ENCODE measurements at regions not wholly inside any gene's neighbourhood (a gene's known extent, or its start where the extent isn't known, plus 50 kb on each side); places are given as distances from the start of the nearest gene placed in this dataset.

DNA sequence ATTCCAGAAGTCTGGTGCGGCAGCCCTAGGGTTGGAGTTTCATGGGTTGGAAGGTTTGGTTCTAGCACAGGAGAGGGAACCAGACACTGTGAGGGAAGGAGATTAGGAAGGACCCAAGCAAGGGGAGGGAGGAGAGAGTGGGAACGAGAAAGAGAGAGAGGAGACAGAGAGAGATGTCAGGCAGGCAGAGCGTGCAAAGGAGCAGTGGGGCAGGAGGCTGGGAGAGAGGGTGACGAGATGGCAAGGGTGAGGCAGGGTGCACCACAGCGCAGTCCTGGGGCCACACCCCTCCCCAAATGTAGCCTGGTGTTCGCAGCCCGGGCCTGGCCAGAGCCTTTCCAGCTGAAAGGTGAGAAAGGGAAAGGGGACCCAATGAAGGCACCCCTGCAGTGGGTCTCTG, 162.9 kb upstream of the TLE3 start:
- H3K27ac ChIP-seq = no peak overlapping the region
- H3K4me1 ChIP-seq = peaks cover 53% of the 10 kb centered on the region
- no peak overlapping the region for H3K4me3 ChIP-seq
- no peak for ATAC-seq
- H3K27me3 ChIP-seq (ENCODE audit: low read depth) = no peaks in the 10 kb centered on the region
- DNase-seq = no peak
- intact Hi-C loops (cut with DNase I) = no loop called here
- no peaks in the 10 kb centered on the region for H3K9me3 ChIP-seq
- H3K36me3 ChIP-seq = no peaks in the 10 kb centered on the region
- TF ChIP-seq, protein P1, sequence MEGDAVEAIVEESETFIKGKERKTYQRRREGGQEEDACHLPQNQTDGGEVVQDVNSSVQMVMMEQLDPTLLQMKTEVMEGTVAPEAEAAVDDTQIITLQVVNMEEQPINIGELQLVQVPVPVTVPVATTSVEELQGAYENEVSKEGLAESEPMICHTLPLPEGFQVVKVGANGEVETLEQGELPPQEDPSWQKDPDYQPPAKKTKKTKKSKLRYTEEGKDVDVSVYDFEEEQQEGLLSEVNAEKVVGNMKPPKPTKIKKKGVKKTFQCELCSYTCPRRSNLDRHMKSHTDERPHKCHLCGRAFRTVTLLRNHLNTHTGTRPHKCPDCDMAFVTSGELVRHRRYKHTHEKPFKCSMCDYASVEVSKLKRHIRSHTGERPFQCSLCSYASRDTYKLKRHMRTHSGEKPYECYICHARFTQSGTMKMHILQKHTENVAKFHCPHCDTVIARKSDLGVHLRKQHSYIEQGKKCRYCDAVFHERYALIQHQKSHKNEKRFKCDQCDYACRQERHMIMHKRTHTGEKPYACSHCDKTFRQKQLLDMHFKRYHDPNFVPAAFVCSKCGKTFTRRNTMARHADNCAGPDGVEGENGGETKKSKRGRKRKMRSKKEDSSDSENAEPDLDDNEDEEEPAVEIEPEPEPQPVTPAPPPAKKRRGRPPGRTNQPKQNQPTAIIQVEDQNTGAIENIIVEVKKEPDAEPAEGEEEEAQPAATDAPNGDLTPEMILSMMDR (IDR thresholded peaks at IDR 0.05) = no peak

DNA sequence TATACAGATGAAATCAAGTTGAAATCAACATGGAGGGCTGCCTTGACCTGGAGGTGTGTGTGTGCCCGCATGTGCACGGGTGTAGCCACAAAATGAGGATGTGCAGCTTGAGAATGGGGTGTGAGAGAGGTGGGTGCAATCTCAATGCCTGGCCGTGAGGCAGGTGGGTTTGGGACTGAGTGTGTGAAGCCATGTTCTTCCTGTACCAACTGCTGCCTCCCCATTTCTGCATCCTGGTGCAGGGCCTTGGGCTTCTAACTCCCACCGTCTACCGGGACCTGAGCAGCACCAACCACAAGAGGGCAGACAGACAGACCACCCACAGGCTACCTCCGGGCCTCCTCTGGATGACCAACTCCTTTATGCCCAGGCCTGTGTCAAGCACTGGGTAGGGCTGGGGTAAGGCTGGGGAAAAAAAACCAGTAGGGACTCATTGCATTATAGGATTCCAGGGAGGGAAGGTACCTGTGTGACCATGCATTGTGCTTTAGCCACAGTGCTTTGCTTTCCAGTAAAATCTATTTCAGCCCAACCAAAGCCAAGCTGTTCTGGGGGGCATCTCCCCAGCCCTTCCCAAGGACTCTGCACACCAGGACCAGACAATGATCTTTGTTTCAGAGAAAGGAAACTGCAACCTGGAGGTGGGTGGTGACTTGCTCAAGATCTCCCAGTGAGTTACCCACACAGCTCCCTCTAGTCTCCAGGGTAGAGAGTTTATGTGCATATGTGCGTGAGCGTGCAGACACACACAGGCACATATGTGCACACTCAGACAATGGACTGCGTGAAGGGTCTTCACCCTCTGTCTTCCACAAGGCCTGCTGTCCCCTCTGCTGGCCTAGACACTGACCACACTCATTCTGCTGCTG, 162.2 kb upstream of the TLE3 start:
- H3K36me3 ChIP-seq = no peaks in the 10 kb centered on the region
- H3K27ac ChIP-seq = no peak overlapping the region
- DNase-seq = no peak
- H3K9me3 ChIP-seq = no peaks in the 10 kb centered on the region
- peaks cover 46% of the 10 kb centered on the region for H3K4me1 ChIP-seq
- intact Hi-C loops (cut with DNase I) = no loop called here
- no peak for ATAC-seq
- H3K27me3 ChIP-seq (ENCODE audit: low read depth) = no peaks in the 10 kb centered on the region
- H3K4me3 ChIP-seq = no peak overlapping the region
- TF ChIP-seq, protein P1 (IDR thresholded peaks at IDR 0.05) = no peak

DNA sequence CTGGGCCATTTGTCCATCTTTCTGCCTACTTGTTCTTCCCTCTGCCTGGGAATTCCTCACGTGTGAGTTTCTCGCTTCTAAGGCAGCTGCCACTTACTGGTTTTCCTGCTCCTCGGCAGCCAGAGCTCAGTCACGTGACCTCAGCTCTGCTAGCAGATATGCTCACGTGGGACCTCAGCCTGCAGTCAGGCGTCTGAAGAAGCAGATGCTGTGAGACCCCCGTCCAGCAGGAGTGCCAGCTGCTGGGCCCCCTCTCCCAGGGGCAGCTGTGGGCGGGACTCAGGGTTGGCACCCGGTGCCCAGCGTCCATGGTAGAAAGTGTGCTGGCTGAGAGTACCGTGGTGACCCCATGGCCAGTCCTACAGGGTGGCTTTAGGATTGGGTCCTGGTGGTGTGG, 161.3 kb upstream of the TLE3 start:
- TF ChIP-seq, protein P1 (IDR thresholded peaks at IDR 0.05) = no peak
- ATAC-seq (peak; percentile 52 to 68), DNase-seq (peak; percentile 83)
- H3K27me3 ChIP-seq (ENCODE audit: low read depth) = no peaks in the 10 kb centered on the region
- no peak overlapping the region for H3K4me3 ChIP-seq
- intact Hi-C loops (cut with DNase I) = no loop called here
- H3K36me3 ChIP-seq = no peaks in the 10 kb centered on the region
- no peak overlapping the region for H3K27ac ChIP-seq
- no peaks in the 10 kb centered on the region for H3K9me3 ChIP-seq
- peaks cover 38% of the 10 kb centered on the region for H3K4me1 ChIP-seq

DNA sequence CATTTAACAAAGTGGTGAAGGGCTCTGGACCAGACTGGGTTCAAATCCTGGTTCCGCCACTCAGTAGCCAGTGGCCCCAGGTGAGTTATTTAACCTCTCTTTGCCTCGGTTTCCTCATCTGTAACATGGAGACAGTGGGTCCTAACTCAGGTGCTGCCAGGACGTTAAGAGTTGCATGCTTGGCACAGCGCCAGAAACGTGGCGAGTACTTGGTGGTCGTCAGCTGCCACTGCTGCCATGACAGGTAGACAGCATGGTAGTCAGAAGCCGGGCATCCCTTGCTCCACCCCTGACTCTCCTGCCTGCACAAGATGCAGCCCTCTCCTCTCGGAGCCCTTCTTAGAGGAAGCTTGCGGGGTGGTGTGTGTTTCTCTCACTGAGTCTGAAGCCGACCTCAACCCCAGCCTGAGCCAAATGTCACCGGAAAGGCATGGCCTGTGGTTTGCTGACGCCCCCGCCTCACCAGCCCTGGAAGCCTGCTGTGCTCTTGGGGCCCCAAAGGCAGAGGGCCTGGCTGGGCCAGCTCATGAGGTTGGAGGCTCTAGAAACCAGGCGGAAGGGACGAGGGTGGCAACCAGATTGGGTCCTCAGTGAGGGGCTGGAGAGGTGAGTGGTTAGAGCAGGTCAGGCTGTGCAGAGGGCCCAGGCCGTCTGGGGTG, 160.8 kb upstream of the TLE3 start:
- Histone ChIP-seq H3K4me3 (no peak overlapping the region), H3K9me3 (no peaks in the 10 kb centered on the region), H3K4me1 (peaks cover 33% of the 10 kb centered on the region), H3K27me3 (ENCODE audit: low read depth) (no peaks in the 10 kb centered on the region), H3K36me3 (no peaks in the 10 kb centered on the region), H3K27ac (no peak overlapping the region)
- TF ChIP-seq, protein P1 (IDR thresholded peaks at IDR 0.05) = no peak
- ATAC-seq (peak; percentile 67 to 68), DNase-seq (peak; percentile 69)
- intact Hi-C loops (cut with DNase I) = no loop called here

DNA sequence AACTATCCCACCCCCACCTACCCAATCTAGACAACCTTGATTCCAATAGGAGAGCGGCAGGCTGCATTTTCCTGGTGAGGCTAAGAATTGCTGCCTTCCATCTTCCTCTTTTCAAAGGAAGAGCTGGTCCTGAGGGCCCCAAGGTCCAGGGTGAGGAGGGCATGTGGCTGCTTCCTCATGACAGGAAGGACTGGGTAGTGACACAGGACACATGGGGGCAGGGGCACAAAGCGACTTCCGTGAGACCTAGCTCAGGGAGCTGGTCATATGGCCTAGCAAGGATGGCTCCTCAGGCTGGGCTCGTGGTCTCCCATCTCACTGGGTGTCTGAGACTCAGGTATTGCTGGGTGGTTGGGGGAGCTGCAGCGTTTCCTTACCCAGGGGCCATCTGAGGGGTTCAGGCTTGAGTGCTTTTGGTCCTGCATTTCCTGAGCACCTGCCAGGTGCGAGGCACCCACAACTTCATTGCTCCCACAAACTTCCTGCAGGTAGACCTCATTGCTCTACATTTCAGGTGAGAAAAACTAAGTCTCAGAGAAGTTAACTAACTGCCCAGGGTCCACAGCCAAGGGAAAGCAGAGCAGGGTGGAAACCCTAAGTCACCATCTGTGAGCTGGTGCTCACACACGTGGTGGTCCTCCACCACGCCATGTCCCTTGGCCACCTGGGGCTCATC, 160.0 kb upstream of the TLE3 start:
- H3K4me1 ChIP-seq = peaks cover 28% of the 10 kb centered on the region
- intact Hi-C loops (cut with DNase I) = no loop called here
- H3K27me3 ChIP-seq (ENCODE audit: low read depth) = no peaks in the 10 kb centered on the region
- no peak overlapping the region for H3K27ac ChIP-seq
- TF ChIP-seq, protein P1 (IDR thresholded peaks at IDR 0.05) = no peak
- no peak overlapping the region for H3K4me3 ChIP-seq
- no peaks in the 10 kb centered on the region for H3K9me3 ChIP-seq
- H3K36me3 ChIP-seq = no peaks in the 10 kb centered on the region
- peak; percentile 45 to 51 for ATAC-seq
- peak; percentile 73 for DNase-seq

Data from lower lobe of right lung (tissue), 2 donors.